GM19468 (cell line): ENCODE measurements at regions not wholly inside any gene's neighbourhood (a gene's known extent, or its start where the extent isn't known, plus 50 kb on each side); places are given as distances from the start of the nearest gene placed in this dataset.
"Not testable (repeated sequence)": the region's sequence is repeated elsewhere in the genome, so short reads cannot be mapped to it uniquely, and the experiment has no call there.

Source experiments
- ATAC-seq: cut with Tn5 transposase; IDR thresholded peaks from one replicate; pipeline ENCODE4 v1.9.1; 2021; ENCODE audit warnings: mild to moderate bottlenecking, moderate library complexity, moderate number of reproducible peaks; ENCODE audit not compliant: unreplicated experiment; ENCODE audit errors: extremely low read depth

GRCh38 chr16:62752854-62753253 is 716.6 kb upstream of the CDH8 start:
- ATAC-seq = no peak

GRCh38 chr16:62751218-62751617 is 715.0 kb upstream of the CDH8 start:
- no peak for ATAC-seq

- no peak for ATAC-seq
These were observed 705.5 kb upstream of the CDH8 start for GRCh38 chr16:62741692-62742091.

GRCh38 chr16:62738666-62739460 is 702.6 kb upstream of the CDH8 start:
- ATAC-seq = no peak

GRCh38 chr16:62732092-62732491 is 695.9 kb upstream of the CDH8 start:
- ATAC-seq = no peak

- not testable (repeated sequence) for ATAC-seq
These were observed 688.5 kb upstream of the CDH8 start for GRCh38 chr16:62724670-62725269.

- ATAC-seq = no peak
These were observed 684.4 kb upstream of the CDH8 start for GRCh38 chr16:62720651-62721050.

- ATAC-seq = no peak
These were observed 680.8 kb upstream of the CDH8 start for GRCh38 chr16:62717026-62717425.

- no peak for ATAC-seq
These were observed 679.5 kb upstream of the CDH8 start for GRCh38 chr16:62715701-62716100.

GRCh38 chr16:62712566-62712965 is 676.3 kb upstream of the CDH8 start:
- ATAC-seq = no peak

GRCh38 chr16:62711797-62712196 is 675.6 kb upstream of the CDH8 start:
- ATAC-seq = no peak

GRCh38 chr16:62709794-62710193 is 673.6 kb upstream of the CDH8 start:
- no peak for ATAC-seq

GRCh38 chr16:62701426-62701825 is 665.2 kb upstream of the CDH8 start:
- ATAC-seq = no peak

GRCh38 chr16:62700426-62701294 is 664.4 kb upstream of the CDH8 start:
- ATAC-seq = no peak

GRCh38 chr16:62692685-62693084 is 656.4 kb upstream of the CDH8 start:
- ATAC-seq = no peak

- ATAC-seq = no peak
These were observed 645.6 kb upstream of the CDH8 start for GRCh38 chr16:62681819-62682218.

GRCh38 chr16:62678796-62679195 is 642.6 kb upstream of the CDH8 start:
- ATAC-seq = no peak

- ATAC-seq = no peak
These were observed 640.1 kb upstream of the CDH8 start for GRCh38 chr16:62676306-62676705.

GRCh38 chr16:62665269-62665668 is 629.0 kb upstream of the CDH8 start:
- ATAC-seq = no peak

GRCh38 chr16:62664566-62664965 is 628.3 kb upstream of the CDH8 start:
- no peak for ATAC-seq

GRCh38 chr16:62661435-62661834 is 625.2 kb upstream of the CDH8 start:
- no peak for ATAC-seq
